Kidney (tissue), 13 donors: ENCODE measurements at regions not wholly inside any gene's neighbourhood (a gene's known extent, or its start where the extent isn't known, plus 50 kb on each side); places are given as distances from the start of the nearest gene placed in this dataset.

ENCODE experiments used
- DNase-seq, 5 donors: peaks; one replicate each; pipeline ENCODE4 v3.0.0-alpha.2; 2013 to 2020
- FAIRE-seq: peaks from 2 replicates; lab custom pipeline; 2012; peaks lifted over from hg19 to GRCh38; lab: Jason Lieb, UNC
- H3K27ac ChIP-seq, 2 donors: one replicate each; pipeline ENCODE4 v1.7.0; 2013; ENCODE audit warnings: low read depth in 2 of 2, low read length in 2 of 2, inconsistent platforms in 1 of 2
- H3K27me3 ChIP-seq: one replicate; pipeline ENCODE4 v1.7.1; 2013; ENCODE audit warnings: low read length, inconsistent platforms; ENCODE audit not compliant: control insufficient read depth, insufficient read depth
- H3K36me3 ChIP-seq, 3 donors: one replicate each; pipeline versions ENCODE4 v1.7.0 to v1.7.1; 2013; ENCODE audit warnings: low read length in 3 of 3, control low read depth in 1 of 3, inconsistent platforms in 1 of 3; ENCODE audit not compliant: insufficient read depth in 3 of 3, control insufficient read depth in 2 of 3
- H3K4me1 ChIP-seq, 3 donors: one replicate each; pipeline versions ENCODE4 v1.7.0 to v1.7.1; 2013; ENCODE audit warnings: low read length in 3 of 3, inconsistent platforms in 1 of 3, low read depth in 1 of 3; ENCODE audit not compliant: control insufficient read depth in 2 of 3, insufficient read depth in 2 of 3
- H3K4me3 ChIP-seq, 3 donors: one replicate each; pipeline versions ENCODE4 v1.7.0 to v1.8.1; 2013; ENCODE audit warnings: low read length in 3 of 3, control low read depth in 1 of 3, inconsistent platforms in 1 of 3
- H3K9ac ChIP-seq, 3 donors: one replicate each; pipeline versions ENCODE4 v1.7.0 to v1.7.1; 2013; ENCODE audit warnings: low read length in 3 of 3, control low read depth in 1 of 3, inconsistent platforms in 1 of 3
- H3K9me3 ChIP-seq, 3 donors: one replicate each; pipeline versions ENCODE4 v1.7.0 to v1.7.1; 2013; ENCODE audit warnings: low read length in 3 of 3, control low read depth in 1 of 3, inconsistent platforms in 1 of 3; ENCODE audit not compliant: control insufficient read depth in 2 of 3, insufficient read depth in 1 of 3
- CTCF ChIP-seq: IDR thresholded peaks from 3 replicates; pipeline ENCODE4 v1.5.1; 2012; ENCODE audit warnings: mild to moderate bottlenecking, moderate library complexity, borderline replicate concordance; ENCODE audit not compliant: insufficient read depth; ENCODE audit errors: extremely low read depth
- intact Hi-C: fragments of 100-400 bp; cut with DNase I; formaldehyde crosslinking; loops from one replicate; pipeline ENCODE4 v1.11.1; 2022
- donor health status: control.
- donor health status: control.
- donor health status: control.
- donor health status: control.
- donor health status: control.
- donor health status: DM: yes; HTN: yes; CAD: no.
- donor health status: Normal renal cell carcinoma (clear cell type).

GRCh38 chr15:61620151-61620550, 391.0 kb upstream of the RORA start:
- Histone ChIP-seq H3K9ac (no peak overlapping the region), H3K27ac (no peak overlapping the region), H3K36me3 (no peaks in the 10 kb centered on the region), H3K4me1 (no peaks in the 10 kb centered on the region), H3K4me3 (no peak overlapping the region), H3K27me3 (no peaks in the 10 kb centered on the region), H3K9me3 (peaks cover 0 to 7% (median 0%) of the 10 kb centered on the region in 3 donors)
- intact Hi-C loops: no loop called here
- DNase-seq (no peak), FAIRE-seq (no peak)
- no peak for TF ChIP-seq CTCF

- no peak for FAIRE-seq
- H3K27me3 ChIP-seq: no peaks in the 10 kb centered on the region
- H3K4me1 ChIP-seq: no peaks in the 10 kb centered on the region
- no peak overlapping the region for H3K27ac ChIP-seq
- peaks cover 0 to 8% (median 0%) of the 10 kb centered on the region in 3 donors for H3K9me3 ChIP-seq
- no peak for DNase-seq
- no peak for TF ChIP-seq CTCF
- H3K9ac ChIP-seq: no peak overlapping the region
- no peak overlapping the region for H3K4me3 ChIP-seq
- no peaks in the 10 kb centered on the region for H3K36me3 ChIP-seq
- intact Hi-C loops: no loop called here
Measured at GRCh38 chr15:61613729-61614128, 384.6 kb upstream of the RORA start.

- Histone ChIP-seq H3K36me3 (no peaks in the 10 kb centered on the region), H3K9ac (no peak overlapping the region), H3K4me1 (no peaks in the 10 kb centered on the region), H3K9me3 (peaks cover 0 to 8% (median 0%) of the 10 kb centered on the region in 3 donors), H3K4me3 (no peak overlapping the region), H3K27me3 (no peaks in the 10 kb centered on the region), H3K27ac (no peak overlapping the region)
- DNase-seq (no peak), FAIRE-seq (no peak)
- intact Hi-C loops: no loop called here
- no peak for TF ChIP-seq CTCF
Measured at GRCh38 chr15:61613138-61613537, 384.0 kb upstream of the RORA start.

- Histone ChIP-seq H3K9me3 (peaks cover 0 to 4% (median 0%) of the 10 kb centered on the region in 3 donors), H3K27me3 (no peaks in the 10 kb centered on the region), H3K4me1 (no peaks in the 10 kb centered on the region), H3K27ac (no peak overlapping the region), H3K36me3 (no peaks in the 10 kb centered on the region), H3K4me3 (no peak overlapping the region), H3K9ac (no peak overlapping the region)
- DNase-seq (no peak), FAIRE-seq (no peak)
- TF ChIP-seq CTCF: no peak
- intact Hi-C loops: no loop called here
Measured at GRCh38 chr15:61612111-61612510, 383.0 kb upstream of the RORA start.
